GM18499 (cell line): ENCODE measurements at regions not wholly inside any gene's neighbourhood (a gene's known extent, or its start where the extent isn't known, plus 50 kb on each side); places are given as distances from the start of the nearest gene placed in this dataset.
"Not testable (repeated sequence)": the region's sequence is repeated elsewhere in the genome, so short reads cannot be mapped to it uniquely, and the experiment has no call there.

ENCODE experiments used
- ATAC-seq: cut with Tn5 transposase; IDR thresholded peaks from one replicate; pipeline ENCODE4 v1.9.1; 2021; ENCODE audit warnings: moderate number of reproducible peaks; ENCODE audit not compliant: insufficient read depth, unreplicated experiment

GRCh38 chr3:124298951-124299350 is 307.0 kb upstream of the ROPN1 start:
- no peak for ATAC-seq

GRCh38 chr3:124299831-124300230 is 307.9 kb upstream of the ROPN1 start:
- no peak for ATAC-seq

GRCh38 chr3:124300416-124300815 is 308.5 kb upstream of the ROPN1 start:
- ATAC-seq: no peak

GRCh38 chr3:124303305-124303910 is 311.5 kb upstream of the ROPN1 start:
- ATAC-seq: no peak

- no peak for ATAC-seq
Measured at GRCh38 chr3:124306665-124307064, 314.7 kb upstream of the ROPN1 start.

GRCh38 chr3:124313621-124314020 is 321.7 kb upstream of the ROPN1 start:
- ATAC-seq: no peak

GRCh38 chr3:124315215-124316033 is 323.5 kb upstream of the ROPN1 start:
- ATAC-seq: no peak

GRCh38 chr3:124316034-124316287 is 324.0 kb upstream of the ROPN1 start:
- no peak for ATAC-seq

- ATAC-seq: no peak
Measured at GRCh38 chr3:124318014-124318413, 326.1 kb upstream of the ROPN1 start.

- ATAC-seq: no peak
Measured at GRCh38 chr3:124318656-124319055, 326.7 kb upstream of the ROPN1 start.

- ATAC-seq: no peak
Measured at GRCh38 chr3:124320976-124321375, 329.1 kb upstream of the ROPN1 start.

GRCh38 chr3:124322309-124322880 is 330.5 kb upstream of the ROPN1 start:
- ATAC-seq: no peak

GRCh38 chr3:124322966-124323365 is 331.0 kb upstream of the ROPN1 start:
- no peak for ATAC-seq

- no peak for ATAC-seq
Measured at GRCh38 chr3:124325248-124325647, 333.3 kb upstream of the ROPN1 start.

GRCh38 chr3:124329723-124330122 is 337.8 kb upstream of the ROPN1 start:
- no peak for ATAC-seq

GRCh38 chr3:124333931-124334640 is 342.2 kb upstream of the ROPN1 start:
- ATAC-seq: no peak

GRCh38 chr3:124336067-124336656 is 344.2 kb upstream of the ROPN1 start:
- no peak for ATAC-seq

- ATAC-seq: no peak
Measured at GRCh38 chr3:124345845-124346244, 353.9 kb upstream of the ROPN1 start.

- no peak for ATAC-seq
Measured at GRCh38 chr3:124346487-124346886, 354.6 kb upstream of the ROPN1 start.

GRCh38 chr3:124347418-124347817 is 355.5 kb upstream of the ROPN1 start:
- no peak for ATAC-seq

- ATAC-seq: not testable (repeated sequence)
Measured at GRCh38 chr3:124348555-124348954, 356.6 kb upstream of the ROPN1 start.
